ENCODE measurements at regions not wholly inside any gene's neighbourhood (a gene's known extent, or its start where the extent isn't known, plus 50 kb on each side); places are given as distances from the start of the nearest gene placed in this dataset.
A peak's percentile ranks its signal among the peaks of the same experiment; 100 is the strongest.
"Not testable (repeated sequence)": the region's sequence is repeated elsewhere in the genome, so short reads cannot be mapped to it uniquely, and the experiment has no call there.

DNA sequence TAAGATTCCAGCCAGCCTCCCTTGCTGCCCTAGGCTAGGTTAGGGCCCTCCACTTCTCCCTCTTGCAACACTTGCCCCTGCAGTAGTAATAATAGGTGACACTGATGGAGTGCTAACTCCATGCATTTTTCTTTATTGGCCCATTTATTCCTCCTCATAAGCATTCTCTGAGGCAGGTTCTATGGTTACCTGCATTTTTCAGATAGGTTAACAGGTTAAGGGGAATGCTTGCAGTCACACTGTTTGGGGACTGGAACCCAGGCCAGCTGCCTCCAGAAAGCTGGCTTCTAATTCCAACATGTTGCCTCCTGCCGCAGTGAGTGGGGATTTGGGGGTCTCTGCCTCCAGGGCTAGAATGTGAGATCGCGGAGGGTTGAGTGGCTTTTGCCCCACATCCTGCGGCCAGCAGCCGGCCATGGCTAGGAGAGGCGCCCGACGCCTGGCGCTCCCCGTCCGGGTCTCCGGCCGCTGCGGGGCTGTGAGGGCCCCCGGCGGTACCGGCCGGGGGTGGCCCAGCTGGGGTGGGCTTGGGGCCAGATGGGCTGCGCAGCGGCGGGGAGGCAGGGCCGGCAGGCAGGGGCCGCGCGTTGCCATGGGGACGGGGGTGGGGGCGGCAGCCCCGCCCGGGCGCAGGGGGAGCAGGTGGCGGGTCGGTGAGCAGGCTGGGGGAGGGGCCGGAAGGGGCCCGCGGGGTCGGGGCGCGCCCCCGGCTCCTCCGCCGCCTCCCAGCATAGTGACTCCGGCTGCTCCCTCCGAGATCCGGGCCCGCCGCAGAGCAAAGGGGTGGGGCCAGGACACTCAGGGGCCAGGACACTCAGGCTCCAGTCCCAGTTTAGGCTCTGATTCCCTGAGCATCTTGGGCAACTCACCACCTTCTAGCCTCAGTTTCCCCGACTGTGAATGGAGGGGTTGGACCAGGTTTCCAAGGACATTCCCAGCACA lies 68.4 kb upstream of the SSBP3 start:
- H3K9me3 ChIP-seq (ENCODE audit: control insufficient read depth in 2 of 3, insufficient read depth in 1 of 3, low read length in 3 of 3) = peaks cover 0 to 2% (median 0%) of the 10 kb centered on the region in 3 donors
- intact Hi-C loops (cut with DNase I) = no loop called here
- H3K9ac ChIP-seq (ENCODE audit: low read length in 3 of 3) = no peak overlapping the region
- H3K27ac ChIP-seq (ENCODE audit: low read depth in 2 of 2, low read length in 2 of 2) = no peak overlapping the region
- peaks cover 4 to 17% (median 5%) of the 10 kb centered on the region in 3 donors for H3K4me1 ChIP-seq (ENCODE audit: control insufficient read depth in 2 of 3, insufficient read depth in 2 of 3, low read depth in 1 of 3, low read length in 3 of 3)
- no peaks in the 10 kb centered on the region for H3K36me3 ChIP-seq (ENCODE audit: control insufficient read depth in 2 of 3, insufficient read depth in 3 of 3, low read length in 3 of 3)
- FAIRE-seq = no peak
- peak overlapping the region in 2 of 3 donors; percentile 21 to 36 for H3K4me3 ChIP-seq (ENCODE audit: low read length in 3 of 3)
- DNase-seq = peak in 4 of 5 donors; percentile 77 to 89 (median 83)
- no peaks in the 10 kb centered on the region for H3K27me3 ChIP-seq (ENCODE audit: control insufficient read depth, insufficient read depth, low read length)
- TF ChIP-seq, protein P1, sequence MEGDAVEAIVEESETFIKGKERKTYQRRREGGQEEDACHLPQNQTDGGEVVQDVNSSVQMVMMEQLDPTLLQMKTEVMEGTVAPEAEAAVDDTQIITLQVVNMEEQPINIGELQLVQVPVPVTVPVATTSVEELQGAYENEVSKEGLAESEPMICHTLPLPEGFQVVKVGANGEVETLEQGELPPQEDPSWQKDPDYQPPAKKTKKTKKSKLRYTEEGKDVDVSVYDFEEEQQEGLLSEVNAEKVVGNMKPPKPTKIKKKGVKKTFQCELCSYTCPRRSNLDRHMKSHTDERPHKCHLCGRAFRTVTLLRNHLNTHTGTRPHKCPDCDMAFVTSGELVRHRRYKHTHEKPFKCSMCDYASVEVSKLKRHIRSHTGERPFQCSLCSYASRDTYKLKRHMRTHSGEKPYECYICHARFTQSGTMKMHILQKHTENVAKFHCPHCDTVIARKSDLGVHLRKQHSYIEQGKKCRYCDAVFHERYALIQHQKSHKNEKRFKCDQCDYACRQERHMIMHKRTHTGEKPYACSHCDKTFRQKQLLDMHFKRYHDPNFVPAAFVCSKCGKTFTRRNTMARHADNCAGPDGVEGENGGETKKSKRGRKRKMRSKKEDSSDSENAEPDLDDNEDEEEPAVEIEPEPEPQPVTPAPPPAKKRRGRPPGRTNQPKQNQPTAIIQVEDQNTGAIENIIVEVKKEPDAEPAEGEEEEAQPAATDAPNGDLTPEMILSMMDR (IDR thresholded peaks at IDR 0.05; ENCODE audit: borderline replicate concordance, extremely low read depth, insufficient read depth) = no peak

DNA sequence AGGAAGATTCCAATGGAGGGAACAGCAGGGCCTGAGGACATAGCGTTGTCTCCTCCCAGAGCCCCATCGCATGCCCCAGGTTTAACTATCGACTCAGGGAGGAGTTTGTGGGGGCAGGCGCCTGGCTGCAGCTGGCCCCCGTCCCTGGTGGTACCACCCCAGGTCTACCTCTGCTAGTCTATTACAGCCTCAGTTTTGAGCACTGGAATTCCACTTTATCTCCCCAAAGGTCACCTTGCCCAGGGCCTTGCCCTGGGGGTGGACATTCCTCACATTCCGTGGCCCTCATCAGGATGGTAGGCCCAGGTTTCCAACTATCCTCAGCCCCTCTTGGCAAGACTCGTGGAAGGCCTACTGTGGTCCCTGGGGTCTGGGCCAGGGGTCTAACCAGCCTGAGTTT lies 65.4 kb upstream of the SSBP3 start:
- H3K27me3 ChIP-seq (ENCODE audit: control insufficient read depth, insufficient read depth, low read length) = no peaks in the 10 kb centered on the region
- H3K27ac ChIP-seq (ENCODE audit: low read depth in 2 of 2, low read length in 2 of 2) = no peak overlapping the region
- H3K9me3 ChIP-seq (ENCODE audit: control insufficient read depth in 2 of 3, insufficient read depth in 1 of 3, low read length in 3 of 3) = peaks cover 0 to 2% (median 0%) of the 10 kb centered on the region in 3 donors
- TF ChIP-seq, protein P1 (IDR thresholded peaks at IDR 0.05; ENCODE audit: borderline replicate concordance, extremely low read depth, insufficient read depth) = no peak
- FAIRE-seq (no peak), DNase-seq (no peak)
- H3K4me1 ChIP-seq (ENCODE audit: control insufficient read depth in 2 of 3, insufficient read depth in 2 of 3, low read depth in 1 of 3, low read length in 3 of 3) = peaks cover 0 to 17% (median 5%) of the 10 kb centered on the region in 3 donors
- H3K4me3 ChIP-seq (ENCODE audit: low read length in 3 of 3) = no peak overlapping the region
- intact Hi-C loops (cut with DNase I) = no loop called here
- no peak overlapping the region for H3K9ac ChIP-seq (ENCODE audit: low read length in 3 of 3)
- H3K36me3 ChIP-seq (ENCODE audit: control insufficient read depth in 2 of 3, insufficient read depth in 3 of 3, low read length in 3 of 3) = no peaks in the 10 kb centered on the region

DNA sequence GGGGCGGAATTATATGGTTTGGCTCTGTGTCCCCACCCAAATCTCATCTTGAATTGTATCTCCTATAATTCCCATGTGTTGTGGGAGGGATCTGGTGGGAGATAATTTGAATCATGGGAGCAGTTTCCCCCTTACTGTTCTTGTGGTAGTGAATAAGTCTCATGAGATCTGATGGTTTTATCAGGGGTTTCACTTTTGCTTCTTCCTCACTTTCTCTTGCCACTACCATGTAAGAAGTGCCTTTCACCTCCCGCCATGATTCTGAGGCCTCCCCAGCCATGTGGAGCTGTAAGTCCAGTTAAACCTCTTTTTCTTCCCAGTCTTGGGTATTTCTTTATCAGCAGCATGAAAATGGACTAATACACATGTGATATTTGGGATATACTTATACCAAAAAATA lies 63.2 kb upstream of the SSBP3 start:
- FAIRE-seq = not testable (repeated sequence)

DNA sequence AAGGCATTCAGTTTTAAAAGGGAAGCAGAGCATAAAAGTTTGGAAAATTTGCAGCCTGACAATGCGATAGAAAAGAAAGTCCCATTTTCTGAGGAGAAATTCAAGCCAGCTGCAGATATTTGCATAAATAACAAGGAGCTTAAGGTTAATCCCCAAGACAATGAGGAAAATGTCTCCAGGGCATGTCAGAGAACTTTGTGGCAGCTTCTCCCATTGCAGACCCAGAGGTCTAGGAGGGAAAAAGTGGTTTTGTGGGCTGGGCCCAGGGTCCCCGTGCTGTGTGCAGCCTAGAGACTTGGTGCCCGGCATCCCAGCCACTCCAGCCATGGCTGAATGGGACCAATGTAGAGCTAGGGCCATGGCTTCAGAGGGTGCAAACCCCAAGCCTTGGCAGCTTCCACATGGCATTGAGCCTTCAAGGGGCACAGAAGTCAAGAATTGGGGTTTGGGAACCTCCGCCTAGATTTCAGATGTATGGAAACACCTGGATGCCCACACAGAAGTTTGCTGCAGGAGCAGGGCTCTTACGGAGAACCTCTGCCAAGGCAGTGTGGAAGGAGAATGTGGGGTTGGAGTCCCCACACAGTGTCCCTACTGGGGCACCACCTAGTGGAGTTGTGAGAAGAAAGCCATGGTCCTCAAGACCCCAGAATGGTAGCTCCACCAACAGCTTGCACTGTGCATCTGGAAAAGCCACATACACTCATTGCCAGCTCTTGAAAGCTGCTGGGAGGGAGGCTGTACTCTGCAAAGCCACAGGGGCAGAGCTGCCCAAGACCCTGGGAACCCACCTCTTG lies 62.3 kb upstream of the SSBP3 start:
- H3K36me3 ChIP-seq (ENCODE audit: control insufficient read depth in 2 of 3, insufficient read depth in 3 of 3, low read length in 3 of 3); H3K27ac ChIP-seq (ENCODE audit: low read depth in 2 of 2, low read length in 2 of 2); intact Hi-C loops (cut with DNase I); H3K4me3 ChIP-seq (ENCODE audit: low read length in 3 of 3); H3K9ac ChIP-seq (ENCODE audit: low read length in 3 of 3); FAIRE-seq; H3K27me3 ChIP-seq (ENCODE audit: control insufficient read depth, insufficient read depth, low read length); H3K9me3 ChIP-seq (ENCODE audit: control insufficient read depth in 2 of 3, insufficient read depth in 1 of 3, low read length in 3 of 3): not testable (repeated sequence)
- DNase-seq = peak in 1 of 5 donors; percentile 25
- peaks cover 4 to 14% (median 9%) of the 10 kb centered on the region in 3 donors for H3K4me1 ChIP-seq (ENCODE audit: control insufficient read depth in 2 of 3, insufficient read depth in 2 of 3, low read depth in 1 of 3, low read length in 3 of 3)

More for the DNA sequence above, 63.2 kb upstream of the SSBP3 start:
- H3K9me3 ChIP-seq (ENCODE audit: control insufficient read depth in 2 of 3, insufficient read depth in 1 of 3, low read length in 3 of 3); H3K4me1 ChIP-seq (ENCODE audit: control insufficient read depth in 2 of 3, insufficient read depth in 2 of 3, low read depth in 1 of 3, low read length in 3 of 3); H3K27ac ChIP-seq (ENCODE audit: low read depth in 2 of 2, low read length in 2 of 2); intact Hi-C loops (cut with DNase I); H3K9ac ChIP-seq (ENCODE audit: low read length in 3 of 3); H3K27me3 ChIP-seq (ENCODE audit: control insufficient read depth, insufficient read depth, low read length); H3K4me3 ChIP-seq (ENCODE audit: low read length in 3 of 3); H3K36me3 ChIP-seq (ENCODE audit: control insufficient read depth in 2 of 3, insufficient read depth in 3 of 3, low read length in 3 of 3): not testable (repeated sequence)
- peak in 1 of 5 donors; percentile 4 for DNase-seq

Data from kidney (tissue), 13 donors.